ENCODE measurements at regions not wholly inside any gene's neighbourhood (a gene's known extent, or its start where the extent isn't known, plus 50 kb on each side); places are given as distances from the start of the nearest gene placed in this dataset.

DNA sequence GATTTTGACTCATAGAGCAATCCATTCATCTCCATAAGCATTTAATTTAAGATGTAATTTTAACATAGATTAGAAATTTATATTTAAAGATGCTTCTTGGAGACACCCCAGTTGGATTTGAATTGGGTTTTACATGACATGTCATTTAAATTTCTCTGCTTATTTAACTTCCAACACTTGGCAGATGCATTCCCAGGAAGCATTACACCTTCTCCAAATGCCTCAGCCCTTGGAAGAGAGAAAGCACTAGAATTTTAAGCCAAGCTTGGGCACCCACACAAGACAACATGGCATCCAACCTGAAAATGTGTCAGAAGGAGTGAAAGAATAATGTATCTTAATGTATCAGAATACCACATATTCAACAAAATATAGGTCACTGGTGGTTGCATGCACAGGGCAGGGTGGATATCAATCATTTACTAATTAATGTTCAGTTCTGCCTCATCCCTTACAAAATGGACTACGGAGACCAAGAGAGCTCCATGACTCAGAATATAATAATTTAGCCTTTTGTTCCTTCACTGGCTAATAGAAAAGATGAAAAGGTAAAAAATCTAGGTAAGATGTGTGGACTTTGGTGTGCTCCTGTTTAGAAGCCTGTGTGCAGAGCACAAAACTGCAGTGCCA lies 541.7 kb upstream of the SORCS1 start:
- DNase-seq (ENCODE audit: extremely low read depth, low read depth): no peak
- TF ChIP-seq, protein P1, sequence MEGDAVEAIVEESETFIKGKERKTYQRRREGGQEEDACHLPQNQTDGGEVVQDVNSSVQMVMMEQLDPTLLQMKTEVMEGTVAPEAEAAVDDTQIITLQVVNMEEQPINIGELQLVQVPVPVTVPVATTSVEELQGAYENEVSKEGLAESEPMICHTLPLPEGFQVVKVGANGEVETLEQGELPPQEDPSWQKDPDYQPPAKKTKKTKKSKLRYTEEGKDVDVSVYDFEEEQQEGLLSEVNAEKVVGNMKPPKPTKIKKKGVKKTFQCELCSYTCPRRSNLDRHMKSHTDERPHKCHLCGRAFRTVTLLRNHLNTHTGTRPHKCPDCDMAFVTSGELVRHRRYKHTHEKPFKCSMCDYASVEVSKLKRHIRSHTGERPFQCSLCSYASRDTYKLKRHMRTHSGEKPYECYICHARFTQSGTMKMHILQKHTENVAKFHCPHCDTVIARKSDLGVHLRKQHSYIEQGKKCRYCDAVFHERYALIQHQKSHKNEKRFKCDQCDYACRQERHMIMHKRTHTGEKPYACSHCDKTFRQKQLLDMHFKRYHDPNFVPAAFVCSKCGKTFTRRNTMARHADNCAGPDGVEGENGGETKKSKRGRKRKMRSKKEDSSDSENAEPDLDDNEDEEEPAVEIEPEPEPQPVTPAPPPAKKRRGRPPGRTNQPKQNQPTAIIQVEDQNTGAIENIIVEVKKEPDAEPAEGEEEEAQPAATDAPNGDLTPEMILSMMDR (IDR thresholded peaks at IDR 0.05; ENCODE audit: low read depth, low read length, missing control alignments): no peak
- no peak overlapping the region for H3K4me3 ChIP-seq (replicated peaks; ENCODE audit: low read depth, low read length)

GRCh38 chr10:107701943-107702342 lies 537.4 kb upstream of the SORCS1 start:
- H3K4me3 ChIP-seq (replicated peaks; ENCODE audit: low read depth, low read length): no peak overlapping the region
- TF ChIP-seq, protein P1 (IDR thresholded peaks at IDR 0.05; ENCODE audit: low read depth, low read length, missing control alignments): no peak
- no peak for DNase-seq (ENCODE audit: extremely low read depth, low read depth)

DNA sequence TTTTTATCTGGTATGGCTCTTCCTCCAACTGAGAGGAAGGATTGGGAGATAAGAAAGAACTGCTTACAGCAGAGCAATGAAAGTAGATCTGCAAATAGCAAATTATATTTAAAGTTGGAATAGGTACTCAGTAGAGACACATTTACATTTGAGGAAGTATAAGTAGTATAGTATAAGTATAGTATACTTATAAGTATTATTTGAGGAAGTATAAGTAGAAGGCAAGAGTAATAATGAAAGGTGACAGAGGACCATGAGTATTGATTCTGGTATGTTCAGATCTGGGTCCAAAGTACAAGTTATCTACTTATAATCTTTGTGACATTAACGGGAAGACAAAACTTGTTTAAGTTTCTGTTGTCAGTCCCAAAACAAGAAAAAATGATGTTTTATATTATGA lies 527.6 kb upstream of the SORCS1 start:
- no peak for DNase-seq (ENCODE audit: extremely low read depth, low read depth)
- TF ChIP-seq, protein P1 (IDR thresholded peaks at IDR 0.05; ENCODE audit: low read depth, low read length, missing control alignments): no peak
- no peak overlapping the region for H3K4me3 ChIP-seq (replicated peaks; ENCODE audit: low read depth, low read length)

- H3K4me3 ChIP-seq (replicated peaks; ENCODE audit: low read depth, low read length): no peak overlapping the region
- TF ChIP-seq, protein P1 (IDR thresholded peaks at IDR 0.05; ENCODE audit: low read depth, low read length, missing control alignments): no peak
- DNase-seq (ENCODE audit: extremely low read depth, low read depth): no peak
Measured at GRCh38 chr10:107689323-107689722, 524.8 kb upstream of the SORCS1 start.

- H3K4me3 ChIP-seq (replicated peaks; ENCODE audit: low read depth, low read length): no peak overlapping the region
- no peak for DNase-seq (ENCODE audit: extremely low read depth, low read depth)
- TF ChIP-seq, protein P1 (IDR thresholded peaks at IDR 0.05; ENCODE audit: low read depth, low read length, missing control alignments): no peak
Measured at GRCh38 chr10:107687701-107688100, 523.2 kb upstream of the SORCS1 start.

DNA sequence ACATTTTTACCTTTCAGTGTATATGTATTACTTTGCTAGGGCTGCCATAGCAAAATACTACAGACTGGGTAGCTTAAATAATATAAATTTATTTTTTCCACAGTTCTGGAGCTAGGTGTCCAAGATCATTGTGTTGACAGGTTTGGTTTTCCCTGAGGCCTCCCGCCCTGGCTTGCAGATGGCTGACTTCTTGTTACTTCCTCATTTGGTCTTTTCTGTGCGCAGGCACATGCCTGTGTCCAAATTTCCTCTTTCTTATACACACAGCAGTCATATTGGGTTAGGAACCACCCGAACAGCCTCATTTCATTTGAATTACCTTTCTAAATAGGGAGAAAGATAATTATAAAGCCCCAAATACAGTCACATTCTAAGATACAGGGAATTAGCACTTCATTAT lies 521.6 kb upstream of the SORCS1 start:
- TF ChIP-seq, protein P1 (IDR thresholded peaks at IDR 0.05; ENCODE audit: low read depth, low read length, missing control alignments): no peak
- no peak for DNase-seq (ENCODE audit: extremely low read depth, low read depth)
- no peak overlapping the region for H3K4me3 ChIP-seq (replicated peaks; ENCODE audit: low read depth, low read length)

DNA sequence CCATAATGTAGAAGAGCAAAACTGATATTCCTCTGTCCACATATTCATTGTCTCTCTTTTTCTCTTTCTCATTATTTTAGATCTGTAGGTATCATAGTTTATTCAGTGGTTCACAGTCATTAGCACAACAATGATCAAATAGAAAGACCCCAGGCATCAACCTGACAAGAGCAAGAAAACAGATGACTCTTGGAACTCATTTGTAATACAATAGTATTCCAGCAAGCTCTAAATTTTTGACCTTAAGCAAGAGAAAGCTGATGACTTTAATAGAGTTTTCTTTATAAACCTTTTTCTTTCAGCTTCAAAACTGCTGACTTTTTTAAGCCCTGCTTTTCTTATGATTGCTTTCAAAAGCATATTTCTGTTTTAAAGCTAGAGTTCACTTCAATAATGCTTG lies 507.5 kb upstream of the SORCS1 start:
- no peak for DNase-seq (ENCODE audit: extremely low read depth, low read depth)
- TF ChIP-seq, protein P1 (IDR thresholded peaks at IDR 0.05; ENCODE audit: low read depth, low read length, missing control alignments): no peak

More for the DNA sequence above, 507.5 kb upstream of the SORCS1 start:
- no peak overlapping the region for H3K4me3 ChIP-seq (replicated peaks; ENCODE audit: low read depth, low read length)
